ENCODE measurements at regions not wholly inside any gene's neighbourhood (a gene's known extent, or its start where the extent isn't known, plus 50 kb on each side); places are given as distances from the start of the nearest gene placed in this dataset.
"Not testable (repeated sequence)": the region's sequence is repeated elsewhere in the genome, so short reads cannot be mapped to it uniquely, and the experiment has no call there.

- Histone ChIP-seq H3K4me1 (no peaks in the 10 kb centered on the region), H3K27me3 (no peaks in the 10 kb centered on the region), H3K4me3 (no peak overlapping the region), H3K27ac (no peak overlapping the region), H3K36me3 (replicated peaks in 1 of 2; ENCODE audit: insufficient read depth in 1 of 2, low read depth in 2 of 2) (no peaks in the 10 kb centered on the region), H3K9me3 (no peaks in the 10 kb centered on the region)
- TF ChIP-seq, protein P1, sequence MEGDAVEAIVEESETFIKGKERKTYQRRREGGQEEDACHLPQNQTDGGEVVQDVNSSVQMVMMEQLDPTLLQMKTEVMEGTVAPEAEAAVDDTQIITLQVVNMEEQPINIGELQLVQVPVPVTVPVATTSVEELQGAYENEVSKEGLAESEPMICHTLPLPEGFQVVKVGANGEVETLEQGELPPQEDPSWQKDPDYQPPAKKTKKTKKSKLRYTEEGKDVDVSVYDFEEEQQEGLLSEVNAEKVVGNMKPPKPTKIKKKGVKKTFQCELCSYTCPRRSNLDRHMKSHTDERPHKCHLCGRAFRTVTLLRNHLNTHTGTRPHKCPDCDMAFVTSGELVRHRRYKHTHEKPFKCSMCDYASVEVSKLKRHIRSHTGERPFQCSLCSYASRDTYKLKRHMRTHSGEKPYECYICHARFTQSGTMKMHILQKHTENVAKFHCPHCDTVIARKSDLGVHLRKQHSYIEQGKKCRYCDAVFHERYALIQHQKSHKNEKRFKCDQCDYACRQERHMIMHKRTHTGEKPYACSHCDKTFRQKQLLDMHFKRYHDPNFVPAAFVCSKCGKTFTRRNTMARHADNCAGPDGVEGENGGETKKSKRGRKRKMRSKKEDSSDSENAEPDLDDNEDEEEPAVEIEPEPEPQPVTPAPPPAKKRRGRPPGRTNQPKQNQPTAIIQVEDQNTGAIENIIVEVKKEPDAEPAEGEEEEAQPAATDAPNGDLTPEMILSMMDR (IDR thresholded peaks at IDR 0.05), result no peak
- ATAC-seq (no peak), DNase-seq (no peak)
- WGBS, 2 donors, result 47 to 50% methylated on average over 2 to 3 of the region's 3 CpGs
- intact Hi-C loops (cut with DNase I), result no loop called here
These were observed 151.6 kb upstream of the ZC4H2 start for GRCh38 chrX:65127842-65128241.

DNA sequence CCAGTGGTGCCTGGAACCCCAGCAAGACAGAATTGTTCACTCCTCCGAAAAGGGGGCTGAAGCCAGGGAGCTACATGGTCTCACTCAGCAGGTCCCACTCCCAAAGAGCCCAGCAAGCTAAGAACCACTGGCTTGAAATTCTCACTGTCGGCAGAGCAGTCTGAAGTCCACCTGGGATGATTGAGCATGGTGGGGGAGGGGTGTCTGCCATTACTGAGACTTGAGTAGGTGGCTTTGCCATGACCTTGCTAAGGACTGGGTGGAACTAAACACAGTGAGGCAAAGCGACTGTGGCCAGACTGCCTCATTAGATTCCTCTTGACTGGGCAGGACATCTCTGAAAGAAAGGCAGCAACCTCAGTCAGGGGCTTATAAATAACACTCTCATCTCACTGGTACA lies 122.6 kb upstream of the ZC4H2 start:
- no peak for DNase-seq
- no peaks in the 10 kb centered on the region for H3K27me3 ChIP-seq
- intact Hi-C loops (cut with DNase I), result no loop called here
- H3K4me1 ChIP-seq, result no peaks in the 10 kb centered on the region
- 93% methylated on average over 3 of the region's 3 CpGs; no CpG with 5 or more reads in 1 of the 2 donors for WGBS, 2 donors
- H3K27ac ChIP-seq, result no peak overlapping the region
- H3K9me3 ChIP-seq, result no peaks in the 10 kb centered on the region
- ATAC-seq, result no peak
- TF ChIP-seq POLR2A (IDR thresholded peaks at IDR 0.05), result no peak
- TF ChIP-seq, protein P1 (IDR thresholded peaks at IDR 0.05), result no peak
- no peak overlapping the region for H3K4me3 ChIP-seq
- H3K36me3 ChIP-seq (replicated peaks in 1 of 2; ENCODE audit: insufficient read depth in 1 of 2, low read depth in 2 of 2), result no peaks in the 10 kb centered on the region

GRCh38 chrX:65093658-65094057 lies 117.4 kb upstream of the ZC4H2 start:
- Histone ChIP-seq H3K4me1 (no peaks in the 10 kb centered on the region), H3K27me3 (no peaks in the 10 kb centered on the region), H3K27ac (no peak overlapping the region), H3K4me3 (no peak overlapping the region), H3K9me3 (no peaks in the 10 kb centered on the region), H3K36me3 (replicated peaks in 1 of 2; ENCODE audit: insufficient read depth in 1 of 2, low read depth in 2 of 2) (no peaks in the 10 kb centered on the region)
- no peak for ATAC-seq
- intact Hi-C loops (cut with DNase I), result no loop called here
- TF ChIP-seq, protein P1 (IDR thresholded peaks at IDR 0.05), result no peak
- TF ChIP-seq POLR2A (IDR thresholded peaks at IDR 0.05), result no peak
- no peak for DNase-seq

GRCh38 chrX:65073233-65073632 lies 97.0 kb upstream of the ZC4H2 start:
- Histone ChIP-seq H3K27me3 (no peaks in the 10 kb centered on the region), H3K4me1 (no peaks in the 10 kb centered on the region), H3K27ac (no peak overlapping the region), H3K9me3 (no peaks in the 10 kb centered on the region), H3K36me3 (replicated peaks in 1 of 2; ENCODE audit: insufficient read depth in 1 of 2, low read depth in 2 of 2) (no peaks in the 10 kb centered on the region), H3K4me3 (no peak overlapping the region)
- 100% methylated on average over 3 of the region's 3 CpGs; no CpG with 5 or more reads in 1 of the 2 donors for WGBS, 2 donors
- TF ChIP-seq, protein P1 (IDR thresholded peaks at IDR 0.05), result no peak
- TF ChIP-seq POLR2A (IDR thresholded peaks at IDR 0.05), result no peak
- no peak for DNase-seq
- intact Hi-C loops (cut with DNase I), result no loop called here
- ATAC-seq, result no peak

DNA sequence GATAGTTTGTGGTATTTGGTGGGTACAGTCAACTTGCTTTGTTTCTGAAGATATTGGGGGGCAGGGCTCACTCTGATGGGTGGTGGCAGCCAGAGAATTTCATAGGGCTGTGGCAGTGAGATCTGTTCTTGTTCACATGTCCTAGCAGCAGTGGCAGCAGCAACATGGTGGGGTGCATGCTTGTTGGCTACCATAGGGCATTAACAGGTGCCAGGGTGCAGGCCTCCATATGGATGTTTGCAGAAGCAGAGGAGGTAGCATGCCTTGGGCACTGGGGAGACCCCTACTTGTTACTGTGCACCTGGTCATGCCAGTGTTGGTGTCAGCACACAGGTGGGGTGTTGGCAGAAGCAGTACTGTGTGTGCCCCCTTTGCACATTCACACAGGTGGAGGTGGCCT lies 96.3 kb upstream of the ZC4H2 start:
- no peak for DNase-seq
- ATAC-seq, result no peak
- no peak for TF ChIP-seq POLR2A (IDR thresholded peaks at IDR 0.05)
- TF ChIP-seq, protein P1 (IDR thresholded peaks at IDR 0.05), result no peak
- H3K27ac ChIP-seq, result no peak overlapping the region
- intact Hi-C loops (cut with DNase I), result no loop called here
- H3K4me1 ChIP-seq, result no peaks in the 10 kb centered on the region
- no peaks in the 10 kb centered on the region for H3K27me3 ChIP-seq
- no peaks in the 10 kb centered on the region for H3K9me3 ChIP-seq
- H3K36me3 ChIP-seq (replicated peaks in 1 of 2; ENCODE audit: insufficient read depth in 1 of 2, low read depth in 2 of 2), result no peaks in the 10 kb centered on the region
- no peak overlapping the region for H3K4me3 ChIP-seq

- H3K4me3 ChIP-seq; H3K9me3 ChIP-seq; H3K27ac ChIP-seq; H3K4me1 ChIP-seq; ATAC-seq; DNase-seq; H3K27me3 ChIP-seq; H3K36me3 ChIP-seq (replicated peaks in 1 of 2; ENCODE audit: insufficient read depth in 1 of 2, low read depth in 2 of 2); intact Hi-C loops (cut with DNase I): not testable (repeated sequence)
- WGBS, 2 donors, result 84 to 93% methylated on average over 5 to 14 of the region's 14 CpGs
These were observed 82.4 kb upstream of the ZC4H2 start for GRCh38 chrX:65058626-65059025.

Measured in body of pancreas (tissue), 4 donors.